Glutamatergic neuron (in vitro differentiated cells): ENCODE measurements at regions not wholly inside any gene's neighbourhood (a gene's known extent, or its start where the extent isn't known, plus 50 kb on each side); places are given as distances from the start of the nearest gene placed in this dataset. TPM values are rescaled to one million over a fixed set of nuclear protein-coding genes. Genes with fewer than 3 reads are reported as not detected.

Source experiments
- DNase-seq: peaks from one replicate; pipeline ENCODE4 v3.0.0; 2022
- H3K27ac Mint-ChIP-seq: one replicate; pipeline ENCODE4 v1.8.0; 2020; ENCODE audit warnings: mild to moderate bottlenecking, mixed read lengths, inconsistent platforms; ENCODE audit not compliant: unreplicated experiment
- H3K27me3 Mint-ChIP-seq: one replicate; pipeline ENCODE4 v1.8.0; 2020; ENCODE audit warnings: mild to moderate bottlenecking, moderate library complexity, mixed read lengths, inconsistent platforms; ENCODE audit not compliant: unreplicated experiment
- H3K36me3 Mint-ChIP-seq: one replicate; pipeline ENCODE4 v1.8.0; 2020; ENCODE audit warnings: mild to moderate bottlenecking, mixed read lengths, inconsistent platforms; ENCODE audit not compliant: unreplicated experiment
- H3K4me1 Mint-ChIP-seq: one replicate; pipeline ENCODE4 v1.8.0; 2020; ENCODE audit warnings: mild to moderate bottlenecking, low read depth, mixed read lengths, inconsistent platforms; ENCODE audit not compliant: unreplicated experiment
- H3K4me3 Mint-ChIP-seq: one replicate; pipeline ENCODE4 v1.8.0; 2020; ENCODE audit warnings: mild to moderate bottlenecking, mixed read lengths, inconsistent platforms; ENCODE audit not compliant: unreplicated experiment
- H3K9me3 Mint-ChIP-seq: one replicate; pipeline ENCODE4 v1.8.0; 2020; ENCODE audit warnings: mild to moderate bottlenecking, moderate library complexity, mixed read lengths, inconsistent platforms; ENCODE audit not compliant: unreplicated experiment
- CTCF ChIP-seq: fragments of 200-600 bp; sonication (generic); IDR thresholded peaks from one replicate; pipeline ENCODE4 v1.5.0; 2021; ENCODE audit not compliant: partially characterized antibody, unreplicated experiment
- microRNA-seq: library from miRNA; unstranded; fragments of <30 nt; microRNA quantifications from one replicate; pipeline ENCODE4, GENCODE V29; 2020; ENCODE audit not compliant: unreplicated experiment

- no peak overlapping the region for H3K4me3 Mint-ChIP-seq
- H3K27me3 Mint-ChIP-seq = no peaks in the 10 kb centered on the region
- no peak for TF ChIP-seq CTCF
- no peak overlapping the region for H3K27ac Mint-ChIP-seq
- no peaks in the 10 kb centered on the region for H3K36me3 Mint-ChIP-seq
- peaks cover 14% of the 10 kb centered on the region for H3K9me3 Mint-ChIP-seq
- H3K4me1 Mint-ChIP-seq = no peaks in the 10 kb centered on the region
- no peak for DNase-seq
Observed at GRCh38 chr1:4851385-4852065, 197.1 kb downstream of the AJAP1 start.

- Mint-ChIP-seq H3K36me3 (no peaks in the 10 kb centered on the region), H3K27me3 (no peaks in the 10 kb centered on the region), H3K4me1 (no peaks in the 10 kb centered on the region), H3K4me3 (no peak overlapping the region), H3K27ac (no peak overlapping the region), H3K9me3 (peaks cover 13% of the 10 kb centered on the region)
- DNase-seq = no peak
- no peak for TF ChIP-seq CTCF
Observed at GRCh38 chr1:4848431-4848830, 194.0 kb downstream of the AJAP1 start.

- H3K4me3 Mint-ChIP-seq = no peak overlapping the region
- no peaks in the 10 kb centered on the region for H3K27me3 Mint-ChIP-seq
- no peaks in the 10 kb centered on the region for H3K36me3 Mint-ChIP-seq
- no peak for DNase-seq
- H3K4me1 Mint-ChIP-seq = no peaks in the 10 kb centered on the region
- no peak for TF ChIP-seq CTCF
- no peak overlapping the region for H3K27ac Mint-ChIP-seq
- H3K9me3 Mint-ChIP-seq = peaks cover 11% of the 10 kb centered on the region
Observed at GRCh38 chr1:4847711-4848110, 193.3 kb downstream of the AJAP1 start.

Small RNA genes in the stretch of these regions (microRNA-seq; reads per million reads assigned to microRNA genes)
- not detected for gene MIR4417
